SU-DHL-6 (cell line): ENCODE measurements at regions not wholly inside any gene's neighbourhood (a gene's known extent, or its start where the extent isn't known, plus 50 kb on each side); places are given as distances from the start of the nearest gene placed in this dataset.

Source experiments
- H2AFZ ChIP-seq: fragments of 200-600 bp; sonication (generic); 2 replicates; pipeline ENCODE4 v1.6.1; 2014; ENCODE audit warnings: low read depth, mild to moderate bottlenecking, moderate library complexity, mixed read lengths, antibody characterized with exemption, low read length; ENCODE audit not compliant: severe bottlenecking
- H3F3A ChIP-seq: fragments of 200-600 bp; shearing (Covaris generic); 2 replicates; pipeline ENCODE4 v1.6.0; 2016; ENCODE audit warnings: antibody characterized with exemption, mild to moderate bottlenecking; ENCODE audit not compliant: insufficient read depth
- H3K27ac ChIP-seq: fragments of 200-600 bp; sonication (generic); 2 replicates; pipeline ENCODE4 v1.5.1; 2016; ENCODE audit warnings: low read depth, mild to moderate bottlenecking, low read length, moderate library complexity, mixed read lengths
- H3K27me3 ChIP-seq: fragments of 200-600 bp; sonication (generic), shearing (Covaris generic); 2 replicates; pipeline ENCODE4 v1.6.0; 2014; ENCODE audit warnings: mild to moderate bottlenecking, low read length
- H3K36me3 ChIP-seq: fragments of 200-600 bp; sonication (generic); 2 replicates; pipeline ENCODE4 v1.6.1; 2014; ENCODE audit warnings: mild to moderate bottlenecking, low read length, mixed read lengths
- H3K4me2 ChIP-seq: fragments of 300-600, 200-600 bp; shearing (Covaris generic), sonication (generic); 2 replicates; pipeline ENCODE4 v1.6.0; 2014; ENCODE audit warnings: low read length, low read depth, mild to moderate bottlenecking; ENCODE audit not compliant: poor library complexity, severe bottlenecking
- H3K4me3 ChIP-seq: fragments of 200-600 bp; sonication (generic); 2 replicates; pipeline ENCODE4 v1.5.1; 2014; ENCODE audit warnings: antibody characterized with exemption, low read length, mild to moderate bottlenecking, mixed read lengths; ENCODE audit not compliant: insufficient read depth, poor library complexity, severe bottlenecking
- H3K79me2 ChIP-seq: fragments of 200-600 bp; sonication (generic); 2 replicates; pipeline ENCODE4 v1.6.1; 2014; ENCODE audit warnings: mild to moderate bottlenecking, low read length, moderate library complexity; ENCODE audit not compliant: insufficient read depth
- H3K9ac ChIP-seq: fragments of 200-600 bp; sonication (generic); 2 replicates; pipeline ENCODE4 v1.7.0; 2014; ENCODE audit warnings: mild to moderate bottlenecking, low read length
- H3K9me2 ChIP-seq: fragments of 200-600 bp; sonication (generic); replicated peaks from 2 replicates; pipeline ENCODE4 v1.6.1; 2014; ENCODE audit warnings: low read length; ENCODE audit not compliant: insufficient read depth
- H3K9me3 ChIP-seq: fragments of 200-600 bp; sonication (generic); 2 replicates; pipeline ENCODE4 v1.6.1; 2014; ENCODE audit warnings: low read length, mixed read lengths; ENCODE audit not compliant: insufficient read depth
- H4K20me1 ChIP-seq: fragments of 200-600 bp; sonication (generic); 2 replicates; pipeline ENCODE4 v1.6.1; 2014; ENCODE audit warnings: low read depth, mild to moderate bottlenecking, antibody characterized with exemption, low read length, moderate library complexity, mixed read lengths
- EZH2phosphoT487 ChIP-seq: fragments of 200-600 bp; sonication (generic), shearing (Covaris generic); conservative IDR thresholded peaks from 2 replicates; pipeline ENCODE4 v1.6.1; 2018; ENCODE audit warnings: mild to moderate bottlenecking, antibody characterized with exemption, low read length, moderate library complexity, mixed read lengths
- TF ChIP-seq, protein P1 (sequence below): fragments of 200-600 bp; sonication (generic); IDR thresholded peaks from one replicate; pipeline ENCODE4 v1.5.1; 2017; ENCODE audit warnings: antibody characterized with exemption, mild to moderate bottlenecking, low read length, moderate library complexity; ENCODE audit not compliant: insufficient read depth, poor library complexity, severe bottlenecking

DNA sequence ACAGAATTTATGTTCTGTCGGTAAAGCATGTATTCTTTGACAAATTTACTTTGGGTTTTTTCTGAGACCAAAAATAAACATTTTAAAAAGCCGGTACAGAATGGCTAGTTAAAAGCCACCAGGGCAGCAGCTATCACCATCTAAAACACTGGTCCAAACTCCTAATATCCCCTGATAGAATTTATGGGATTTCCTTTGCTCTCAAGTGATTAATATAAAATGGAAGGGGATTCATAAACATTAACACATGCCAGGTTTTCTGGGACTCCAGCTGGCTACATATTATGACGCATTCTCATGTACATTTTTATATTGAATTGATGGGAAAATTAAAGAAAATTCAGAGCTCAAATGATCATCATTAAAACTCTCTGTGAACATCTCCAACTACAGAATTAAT lies 640.8 kb downstream of the C12orf50 start:
- Histone ChIP-seq H3K9me3 (no peaks in the 10 kb centered on the region), H3K36me3 (no peaks in the 10 kb centered on the region), H3K4me2 (no peak overlapping the region), H3K27me3 (no peaks in the 10 kb centered on the region), H3K79me2 (no peaks in the 10 kb centered on the region), H3K9ac (no peak overlapping the region), H3K9me2 (no peaks in the 10 kb centered on the region), H3F3A (no peaks in the 10 kb centered on the region), H2AFZ (no peak overlapping the region), H3K27ac (no peak overlapping the region), H3K4me3 (no peak overlapping the region), H4K20me1 (no peaks in the 10 kb centered on the region)
- TF ChIP-seq, protein P1, sequence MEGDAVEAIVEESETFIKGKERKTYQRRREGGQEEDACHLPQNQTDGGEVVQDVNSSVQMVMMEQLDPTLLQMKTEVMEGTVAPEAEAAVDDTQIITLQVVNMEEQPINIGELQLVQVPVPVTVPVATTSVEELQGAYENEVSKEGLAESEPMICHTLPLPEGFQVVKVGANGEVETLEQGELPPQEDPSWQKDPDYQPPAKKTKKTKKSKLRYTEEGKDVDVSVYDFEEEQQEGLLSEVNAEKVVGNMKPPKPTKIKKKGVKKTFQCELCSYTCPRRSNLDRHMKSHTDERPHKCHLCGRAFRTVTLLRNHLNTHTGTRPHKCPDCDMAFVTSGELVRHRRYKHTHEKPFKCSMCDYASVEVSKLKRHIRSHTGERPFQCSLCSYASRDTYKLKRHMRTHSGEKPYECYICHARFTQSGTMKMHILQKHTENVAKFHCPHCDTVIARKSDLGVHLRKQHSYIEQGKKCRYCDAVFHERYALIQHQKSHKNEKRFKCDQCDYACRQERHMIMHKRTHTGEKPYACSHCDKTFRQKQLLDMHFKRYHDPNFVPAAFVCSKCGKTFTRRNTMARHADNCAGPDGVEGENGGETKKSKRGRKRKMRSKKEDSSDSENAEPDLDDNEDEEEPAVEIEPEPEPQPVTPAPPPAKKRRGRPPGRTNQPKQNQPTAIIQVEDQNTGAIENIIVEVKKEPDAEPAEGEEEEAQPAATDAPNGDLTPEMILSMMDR: no peak
- no peak for TF ChIP-seq EZH2phosphoT487

DNA sequence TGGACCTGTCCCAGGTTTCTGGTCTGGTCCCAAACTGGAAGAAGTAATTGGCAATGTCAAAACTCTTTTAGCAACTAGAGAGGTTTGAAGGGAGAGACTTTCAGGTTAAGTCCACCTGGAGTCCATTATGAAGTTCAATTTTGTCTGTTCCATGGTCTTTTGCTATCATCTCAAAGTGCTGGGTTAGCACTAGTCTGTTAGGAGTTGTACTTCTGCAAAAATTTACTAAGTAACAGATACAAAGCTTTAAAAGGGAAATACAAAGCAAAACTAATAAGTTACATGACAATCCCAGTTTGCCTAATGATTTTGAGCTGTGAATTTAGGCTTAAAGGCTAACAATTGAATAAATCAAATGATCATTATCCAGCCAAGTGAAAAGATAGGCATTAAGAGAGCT lies 643.9 kb downstream of the C12orf50 start:
- H3K9me2 ChIP-seq: no peaks in the 10 kb centered on the region
- H3K9me3 ChIP-seq: no peaks in the 10 kb centered on the region
- TF ChIP-seq, protein P1: no peak
- TF ChIP-seq EZH2phosphoT487: no peak
- no peak overlapping the region for H3K4me3 ChIP-seq
- H2AFZ ChIP-seq: no peak overlapping the region
- no peaks in the 10 kb centered on the region for H3K79me2 ChIP-seq
- no peak overlapping the region for H3K27ac ChIP-seq
- no peaks in the 10 kb centered on the region for H3K27me3 ChIP-seq
- H3K36me3 ChIP-seq: no peaks in the 10 kb centered on the region
- no peak overlapping the region for H3K4me2 ChIP-seq
- no peak overlapping the region for H3K9ac ChIP-seq
- no peaks in the 10 kb centered on the region for H4K20me1 ChIP-seq
- no peaks in the 10 kb centered on the region for H3F3A ChIP-seq

DNA sequence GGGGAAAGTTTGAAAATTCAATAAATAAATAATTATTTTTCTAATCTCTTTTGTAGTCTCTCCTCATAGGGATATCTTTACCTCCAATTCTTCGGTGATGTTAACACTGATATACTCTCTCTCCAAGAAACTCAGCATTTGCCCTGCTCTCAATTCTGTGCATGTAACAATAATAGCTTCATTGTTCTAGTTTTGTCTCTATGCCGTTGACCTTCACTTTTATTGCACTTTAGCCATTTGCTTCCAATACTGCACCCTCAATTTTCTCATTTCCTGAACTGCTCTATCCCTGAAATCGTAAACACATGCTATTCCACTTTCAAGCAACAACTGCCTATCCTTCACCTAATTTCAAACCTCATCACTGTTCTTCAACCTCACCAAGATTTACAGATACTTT lies 645.0 kb downstream of the C12orf50 start:
- no peaks in the 10 kb centered on the region for H3K36me3 ChIP-seq

More for the DNA sequence above, 645.0 kb downstream of the C12orf50 start:
- no peak for TF ChIP-seq EZH2phosphoT487
- TF ChIP-seq, protein P1: no peak
- Histone ChIP-seq H4K20me1 (no peaks in the 10 kb centered on the region), H3K9ac (no peak overlapping the region), H3K27ac (no peak overlapping the region), H3K27me3 (no peaks in the 10 kb centered on the region), H3K79me2 (no peaks in the 10 kb centered on the region), H3K9me3 (no peaks in the 10 kb centered on the region), H3K4me2 (no peak overlapping the region), H3F3A (no peaks in the 10 kb centered on the region), H3K4me3 (no peak overlapping the region), H2AFZ (no peak overlapping the region), H3K9me2 (no peaks in the 10 kb centered on the region)
